ENCODE measurements at regions not wholly inside any gene's neighbourhood (a gene's known extent, or its start where the extent isn't known, plus 50 kb on each side); places are given as distances from the start of the nearest gene placed in this dataset.

GRCh38 chr7:91329571-91329970 lies 65.3 kb downstream of the FZD1 start:
- TF ChIP-seq, protein P1, sequence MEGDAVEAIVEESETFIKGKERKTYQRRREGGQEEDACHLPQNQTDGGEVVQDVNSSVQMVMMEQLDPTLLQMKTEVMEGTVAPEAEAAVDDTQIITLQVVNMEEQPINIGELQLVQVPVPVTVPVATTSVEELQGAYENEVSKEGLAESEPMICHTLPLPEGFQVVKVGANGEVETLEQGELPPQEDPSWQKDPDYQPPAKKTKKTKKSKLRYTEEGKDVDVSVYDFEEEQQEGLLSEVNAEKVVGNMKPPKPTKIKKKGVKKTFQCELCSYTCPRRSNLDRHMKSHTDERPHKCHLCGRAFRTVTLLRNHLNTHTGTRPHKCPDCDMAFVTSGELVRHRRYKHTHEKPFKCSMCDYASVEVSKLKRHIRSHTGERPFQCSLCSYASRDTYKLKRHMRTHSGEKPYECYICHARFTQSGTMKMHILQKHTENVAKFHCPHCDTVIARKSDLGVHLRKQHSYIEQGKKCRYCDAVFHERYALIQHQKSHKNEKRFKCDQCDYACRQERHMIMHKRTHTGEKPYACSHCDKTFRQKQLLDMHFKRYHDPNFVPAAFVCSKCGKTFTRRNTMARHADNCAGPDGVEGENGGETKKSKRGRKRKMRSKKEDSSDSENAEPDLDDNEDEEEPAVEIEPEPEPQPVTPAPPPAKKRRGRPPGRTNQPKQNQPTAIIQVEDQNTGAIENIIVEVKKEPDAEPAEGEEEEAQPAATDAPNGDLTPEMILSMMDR (IDR thresholded peaks at IDR 0.05): no peak
- TF ChIP-seq POLR2AphosphoS5 (IDR thresholded peaks at IDR 0.05) (no peak), POLR2A (IDR thresholded peaks at IDR 0.05) (no peak)
